ENCODE measurements at regions not wholly inside any gene's neighbourhood (a gene's known extent, or its start where the extent isn't known, plus 50 kb on each side); places are given as distances from the start of the nearest gene placed in this dataset.

DNA sequence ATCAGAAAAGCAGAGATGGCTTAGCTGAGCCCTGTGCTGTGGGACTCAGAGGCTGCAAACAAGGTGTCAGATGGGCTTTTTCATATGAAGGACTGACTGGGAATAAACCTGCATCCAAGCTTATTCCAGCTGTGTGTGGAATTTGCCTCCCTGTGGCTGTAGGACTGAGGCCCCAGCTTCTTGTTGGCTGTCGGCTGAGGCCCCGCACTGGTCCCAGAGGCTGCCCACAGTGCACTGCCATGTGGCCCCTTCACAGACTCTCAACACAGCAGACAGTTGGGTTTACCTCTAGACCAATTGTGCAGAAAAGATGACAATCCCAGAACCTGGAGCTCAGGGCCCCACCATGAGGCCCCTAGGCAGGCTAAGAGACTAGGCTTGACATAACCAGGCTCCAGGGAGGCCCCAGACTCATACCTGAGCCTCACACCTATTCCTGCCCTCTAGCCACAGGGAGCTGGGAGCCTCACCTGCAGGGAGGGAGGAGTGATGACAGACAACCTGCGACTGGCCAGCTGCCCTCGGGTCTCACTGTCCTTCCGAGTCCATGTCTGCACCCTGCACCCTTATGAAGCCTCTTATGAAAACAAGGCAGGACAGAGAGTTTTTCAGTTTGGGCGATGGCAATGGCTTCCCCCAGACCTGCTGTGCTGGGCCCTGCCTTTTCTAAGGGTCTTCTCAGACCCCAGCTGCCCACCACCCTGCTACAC, 615.5 kb downstream of the NPHP4 start:
- in situ Hi-C loops (cut with HindIII; ENCODE audit: low pct_unique_long_range_greater_than_20kb, low sequenced_read_pairs): no loop called here
- DNase-seq (ENCODE audit: low read depth, low spot score): no peak

DNA sequence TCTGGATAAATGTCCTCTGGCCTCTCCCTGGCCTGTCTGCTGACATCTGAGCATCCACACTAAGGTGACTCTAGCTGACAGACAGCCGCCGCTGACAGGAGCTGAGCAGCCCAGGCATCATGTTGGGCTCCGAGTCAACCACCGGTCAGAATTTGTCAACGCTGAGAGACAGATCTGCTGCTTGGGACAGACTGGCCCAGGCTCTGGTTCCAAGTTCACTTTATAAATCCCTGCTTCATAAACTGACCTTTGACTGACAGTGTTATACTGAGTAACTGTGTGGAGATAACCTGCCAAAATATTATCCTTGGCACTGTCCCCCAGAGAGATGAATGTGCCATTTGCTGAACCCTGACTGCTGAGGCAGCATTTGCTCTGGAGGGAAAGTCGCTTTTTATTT, 616.7 kb downstream of the NPHP4 start:
- DNase-seq (ENCODE audit: low read depth, low spot score): no peak
- in situ Hi-C loops (cut with HindIII; ENCODE audit: low pct_unique_long_range_greater_than_20kb, low sequenced_read_pairs): no loop called here

DNA sequence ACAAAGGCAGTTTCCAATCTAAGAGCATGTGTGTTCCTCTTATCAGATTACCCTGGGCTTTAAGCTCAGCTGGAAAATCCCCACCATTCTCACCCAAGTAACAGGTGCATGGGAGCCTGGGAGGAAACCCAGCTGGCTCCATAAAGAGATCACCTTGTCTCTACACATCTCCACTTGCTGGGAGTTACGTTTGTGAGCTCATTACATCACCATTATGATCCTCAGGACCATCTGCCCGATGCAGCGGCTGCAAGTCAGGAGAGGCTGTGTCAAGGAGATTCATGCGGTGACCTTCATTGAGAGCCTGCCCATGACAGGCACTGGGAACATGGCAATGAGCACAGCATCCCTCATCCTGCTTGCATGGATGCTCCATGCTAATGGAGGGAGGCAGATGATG, 618.0 kb downstream of the NPHP4 start:
- in situ Hi-C loops (cut with HindIII; ENCODE audit: low pct_unique_long_range_greater_than_20kb, low sequenced_read_pairs): no loop called here
- no peak for DNase-seq (ENCODE audit: low read depth, low spot score)

DNA sequence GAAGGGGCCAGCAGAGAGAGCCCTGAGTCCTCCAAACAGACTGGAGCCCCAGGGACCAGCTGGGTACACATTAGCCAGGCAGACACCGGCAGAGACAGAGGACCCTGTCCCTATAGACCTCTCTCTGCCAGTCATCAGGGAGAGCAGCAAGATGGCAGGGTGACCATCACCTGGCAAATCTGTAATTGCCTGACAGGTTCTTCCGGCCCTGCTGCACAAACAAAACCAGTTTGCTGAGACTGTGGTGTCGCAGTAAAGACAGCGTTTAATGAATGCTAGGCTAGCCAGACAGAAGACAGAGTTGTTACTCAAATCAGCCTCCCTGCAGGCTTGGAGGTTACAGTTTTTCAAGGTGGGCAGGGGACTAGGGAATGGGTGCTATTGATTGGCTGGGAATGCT, 618.9 kb downstream of the NPHP4 start:
- in situ Hi-C loops (cut with HindIII; ENCODE audit: low pct_unique_long_range_greater_than_20kb, low sequenced_read_pairs): no loop called here
- DNase-seq (ENCODE audit: low read depth, low spot score): no peak

DNA sequence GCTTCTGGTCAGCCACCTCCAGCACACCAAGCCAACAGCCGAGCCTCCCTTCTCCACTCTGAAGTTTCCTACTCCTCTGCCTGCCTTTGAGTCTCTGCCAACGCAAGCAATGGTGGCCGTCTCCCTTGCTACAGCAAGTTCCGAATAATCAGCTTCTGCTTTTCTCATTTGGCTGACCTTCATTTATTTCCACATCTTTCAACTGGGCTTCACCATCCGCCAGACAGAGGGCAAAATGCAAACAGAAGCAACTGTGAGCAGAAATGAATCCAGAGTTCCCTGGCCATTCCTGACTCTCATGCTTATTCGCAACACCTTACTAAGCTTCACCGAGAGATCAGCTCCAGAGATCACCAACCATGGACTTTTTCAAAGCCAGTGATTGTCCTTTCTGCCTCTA, 621.0 kb downstream of the NPHP4 start:
- in situ Hi-C loops (cut with HindIII; ENCODE audit: low pct_unique_long_range_greater_than_20kb, low sequenced_read_pairs): no loop called here
- DNase-seq (ENCODE audit: low read depth, low spot score): no peak

DNA sequence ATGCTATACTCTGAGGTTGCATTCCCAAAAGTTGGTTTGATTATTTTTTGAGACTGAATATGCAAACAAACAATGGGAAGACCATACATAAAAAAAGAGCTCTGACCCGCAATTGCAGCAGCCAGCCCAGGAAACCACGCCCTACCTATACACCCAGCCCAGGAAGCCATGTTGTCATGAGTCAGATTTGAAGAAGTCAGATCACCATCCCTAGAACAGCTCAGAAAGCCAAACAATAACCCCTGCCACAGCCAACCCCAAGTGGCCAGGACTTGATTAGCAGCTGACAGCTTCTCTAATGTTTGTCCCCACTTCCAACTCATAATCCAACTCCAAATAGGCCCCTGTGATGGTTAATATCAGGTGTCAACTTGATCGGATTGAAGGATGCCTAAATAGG, 621.9 kb downstream of the NPHP4 start:
- in situ Hi-C loops (cut with HindIII; ENCODE audit: low pct_unique_long_range_greater_than_20kb, low sequenced_read_pairs): no loop called here
- DNase-seq (ENCODE audit: low read depth, low spot score): no peak

DNA sequence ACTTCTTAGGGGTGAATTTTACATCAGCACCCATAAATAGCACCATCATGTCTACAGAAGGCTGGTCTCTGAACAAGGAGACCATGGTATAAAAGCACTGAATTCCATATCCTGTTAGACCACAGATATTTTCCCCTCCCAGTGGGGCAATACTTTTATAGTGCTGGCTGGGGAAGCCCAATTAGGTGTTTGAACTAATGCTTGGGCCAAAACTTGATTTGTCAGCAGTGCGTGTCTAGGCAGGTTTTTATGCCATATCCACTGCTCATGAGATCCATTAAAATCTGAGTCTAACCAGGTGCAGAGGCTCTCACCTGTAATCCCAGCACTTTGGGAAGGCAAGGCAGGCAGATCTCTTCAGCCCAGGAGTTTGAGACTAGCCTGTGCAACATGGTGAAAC, 623.0 kb downstream of the NPHP4 start:
- in situ Hi-C loops (cut with HindIII; ENCODE audit: low pct_unique_long_range_greater_than_20kb, low sequenced_read_pairs): no loop called here
- no peak for DNase-seq (ENCODE audit: low read depth, low spot score)

DNA sequence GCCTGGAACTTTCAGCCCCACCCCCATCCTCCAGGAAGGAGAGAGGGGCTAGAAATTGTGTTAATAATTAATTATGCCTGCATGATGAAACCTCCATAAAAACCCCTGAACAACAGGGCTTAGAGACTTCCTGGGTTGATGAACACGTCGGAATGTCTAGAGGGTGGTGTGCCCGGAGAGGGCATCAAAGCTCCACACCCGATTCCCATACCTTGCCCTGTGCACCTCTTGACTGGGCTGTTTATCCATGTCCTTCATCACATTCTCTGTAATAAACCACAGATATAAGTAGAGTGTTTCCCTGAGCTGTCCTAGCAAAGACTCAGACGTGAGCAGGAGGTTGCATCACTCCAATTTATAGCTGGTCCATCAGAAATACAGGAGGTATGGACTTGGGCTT, 624.0 kb downstream of the NPHP4 start:
- in situ Hi-C loops (cut with HindIII; ENCODE audit: low pct_unique_long_range_greater_than_20kb, low sequenced_read_pairs): no loop called here
- no peak for DNase-seq (ENCODE audit: low read depth, low spot score)

DNA sequence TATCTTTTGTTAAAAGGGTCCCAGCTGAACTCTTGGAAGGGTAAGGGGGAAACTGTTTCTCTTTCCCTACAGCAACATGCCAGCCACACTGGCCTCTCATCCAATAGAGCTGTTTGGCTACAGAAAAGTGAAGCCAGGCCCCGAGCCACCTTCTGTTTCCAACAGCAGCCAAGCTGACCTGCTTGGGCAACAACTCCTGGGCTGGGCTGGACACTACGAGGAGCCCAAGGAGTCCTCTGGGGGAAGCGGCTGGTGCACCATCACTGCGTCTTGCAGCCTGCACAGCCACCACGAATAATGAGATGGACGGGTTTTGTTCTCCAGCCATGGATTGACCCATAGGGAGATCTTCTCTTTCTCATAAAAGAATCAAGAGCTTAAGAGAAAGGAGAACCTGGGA, 624.9 kb downstream of the NPHP4 start:
- DNase-seq (ENCODE audit: low read depth, low spot score): no peak
- in situ Hi-C loops (cut with HindIII; ENCODE audit: low pct_unique_long_range_greater_than_20kb, low sequenced_read_pairs): no loop called here

DNA sequence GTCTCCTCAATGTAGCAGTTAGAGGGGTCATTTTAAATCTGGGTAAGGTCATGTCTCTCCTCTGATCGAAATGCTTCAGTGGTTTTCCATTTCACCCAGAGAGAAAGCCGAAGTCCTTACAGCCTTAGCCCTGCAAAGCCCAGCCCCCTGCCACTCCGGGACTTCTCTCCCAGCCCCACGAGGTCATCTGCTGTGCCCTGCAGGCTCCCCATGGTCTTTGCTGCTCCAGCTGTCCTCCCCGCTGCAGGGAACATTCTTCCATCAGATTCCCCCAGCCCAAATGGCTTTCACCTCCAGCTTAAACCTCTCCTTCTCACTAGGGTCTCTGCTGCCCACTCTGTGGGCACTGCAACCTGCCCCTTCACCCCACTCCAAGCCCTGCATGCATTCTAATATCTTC, 626.5 kb downstream of the NPHP4 start:
- in situ Hi-C loops (cut with HindIII; ENCODE audit: low pct_unique_long_range_greater_than_20kb, low sequenced_read_pairs): no loop called here

DNA sequence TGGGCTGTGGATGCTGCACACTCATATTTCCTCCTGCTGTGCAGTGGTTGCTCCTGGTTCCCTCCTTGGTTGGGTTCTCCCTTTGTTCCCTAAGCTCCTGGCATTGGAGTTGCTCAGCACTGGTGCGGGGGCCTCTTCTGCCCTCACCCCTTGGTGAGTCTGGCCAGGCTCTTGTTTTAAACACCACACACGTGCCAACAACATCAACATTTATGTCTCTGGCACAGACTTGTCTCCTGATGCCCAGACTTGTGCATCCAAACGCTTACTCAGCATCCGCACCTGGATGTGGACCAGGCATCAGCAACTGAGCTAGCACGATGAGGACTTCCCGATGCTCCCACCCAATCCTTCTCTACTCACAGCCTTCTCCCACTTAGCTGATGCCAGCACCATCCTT, 627.6 kb downstream of the NPHP4 start:
- in situ Hi-C loops (cut with HindIII; ENCODE audit: low pct_unique_long_range_greater_than_20kb, low sequenced_read_pairs): no loop called here
- DNase-seq (ENCODE audit: low read depth, low spot score): no peak

More for the DNA sequence above, 626.5 kb downstream of the NPHP4 start:
- no peak for DNase-seq (ENCODE audit: low read depth, low spot score)

DNA sequence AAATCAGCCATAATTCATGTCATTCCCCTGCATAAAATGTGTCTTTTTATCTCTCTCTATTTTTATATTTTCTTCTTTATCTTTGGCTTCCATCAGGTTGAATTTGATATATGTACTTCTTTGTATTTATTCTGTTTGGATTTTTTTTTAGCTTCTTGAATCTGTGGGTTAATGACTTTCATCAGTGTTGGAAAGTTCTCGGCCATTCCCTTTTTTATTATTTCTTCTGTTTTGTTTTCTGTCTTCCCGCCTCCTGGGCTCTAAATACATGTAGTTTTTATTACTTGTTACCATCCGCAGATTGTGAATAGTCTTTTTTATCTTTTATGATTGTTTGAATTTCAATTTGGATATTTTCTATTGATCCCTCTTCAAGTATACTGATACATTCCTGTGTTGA, 637.5 kb downstream of the NPHP4 start:
- in situ Hi-C loops (cut with HindIII; ENCODE audit: low pct_unique_long_range_greater_than_20kb, low sequenced_read_pairs): no loop called here
- DNase-seq (ENCODE audit: low read depth, low spot score): no peak

DNA sequence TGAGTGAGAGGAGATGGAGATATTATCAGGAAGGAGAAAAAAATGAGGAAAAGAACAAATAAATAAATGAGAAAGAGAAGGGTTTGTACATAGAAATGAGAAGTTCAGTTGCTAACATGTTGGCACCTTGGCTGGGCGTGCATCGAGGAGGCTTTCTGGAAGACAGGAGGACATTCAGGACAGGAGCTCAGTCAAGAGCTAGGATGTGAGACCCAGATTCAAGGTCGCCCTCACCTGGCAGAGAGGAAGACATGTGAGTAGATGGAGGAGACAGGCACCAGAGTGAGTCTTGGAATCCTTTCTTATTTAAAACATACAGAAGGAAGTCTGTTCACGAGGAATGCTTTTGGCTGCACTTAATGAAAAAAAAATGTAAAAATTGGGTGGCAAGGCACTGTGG, 640.9 kb downstream of the NPHP4 start:
- no peak for DNase-seq (ENCODE audit: low read depth, low spot score)
- in situ Hi-C loops (cut with HindIII; ENCODE audit: low pct_unique_long_range_greater_than_20kb, low sequenced_read_pairs): no loop called here

DNA sequence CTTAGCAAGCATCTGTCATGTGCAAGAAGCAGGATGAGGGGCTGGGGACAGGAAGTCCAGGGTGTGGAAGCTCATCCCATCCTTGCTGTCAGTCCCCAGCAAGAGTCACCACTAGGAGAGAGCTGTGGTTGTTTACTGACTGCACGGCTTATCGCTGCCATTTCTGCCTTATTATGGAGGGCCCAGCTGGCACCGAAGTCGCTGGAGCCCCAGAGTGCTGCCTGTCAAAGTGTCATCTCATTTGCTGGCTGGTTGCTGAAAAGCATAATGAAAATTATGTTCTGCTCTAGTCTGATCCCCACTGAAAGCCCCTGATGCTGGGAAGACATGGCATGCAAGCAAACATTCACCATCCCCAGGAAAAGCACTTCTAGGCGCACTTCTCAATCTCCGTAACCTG, 642.7 kb downstream of the NPHP4 start:
- in situ Hi-C loops (cut with HindIII; ENCODE audit: low pct_unique_long_range_greater_than_20kb, low sequenced_read_pairs): no loop called here
- no peak for DNase-seq (ENCODE audit: low read depth, low spot score)

DNA sequence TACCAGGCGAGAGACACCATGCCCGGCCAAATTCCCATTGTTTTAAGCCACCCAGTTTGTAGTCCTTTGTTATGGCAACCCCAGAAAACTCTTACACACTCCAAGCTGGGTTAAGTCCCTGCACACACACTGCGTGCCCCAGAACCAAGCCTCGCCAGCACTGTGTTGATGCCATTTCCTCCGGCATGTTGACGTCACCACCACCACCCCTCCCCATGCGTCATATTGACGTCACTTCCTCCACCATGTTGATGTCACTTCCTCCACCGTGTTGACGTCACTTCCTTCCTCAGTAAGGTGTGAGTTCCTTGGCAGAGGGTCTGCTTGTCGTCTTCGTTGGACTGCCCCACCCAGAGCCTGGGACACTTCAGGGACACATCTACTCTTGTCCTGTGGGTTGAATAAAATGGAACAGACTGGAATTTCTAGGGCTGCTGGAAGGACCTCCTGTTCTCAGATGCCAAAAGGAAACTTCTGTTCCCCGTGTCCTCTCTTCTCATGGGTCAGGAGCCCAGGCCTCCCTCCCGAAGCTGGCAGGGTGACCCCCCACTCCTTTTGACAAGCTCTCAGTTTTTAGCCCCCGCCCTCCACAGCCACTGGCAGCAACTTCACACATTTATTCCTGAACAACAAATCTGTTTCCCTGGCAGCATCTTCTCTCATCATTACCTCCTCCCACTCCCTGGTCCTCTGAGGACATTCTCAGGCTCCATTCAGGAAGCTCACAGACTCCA, 643.3 kb downstream of the NPHP4 start:
- in situ Hi-C loops (cut with HindIII; ENCODE audit: low pct_unique_long_range_greater_than_20kb, low sequenced_read_pairs): no loop called here
- DNase-seq (ENCODE audit: low read depth, low spot score): no peak

DNA sequence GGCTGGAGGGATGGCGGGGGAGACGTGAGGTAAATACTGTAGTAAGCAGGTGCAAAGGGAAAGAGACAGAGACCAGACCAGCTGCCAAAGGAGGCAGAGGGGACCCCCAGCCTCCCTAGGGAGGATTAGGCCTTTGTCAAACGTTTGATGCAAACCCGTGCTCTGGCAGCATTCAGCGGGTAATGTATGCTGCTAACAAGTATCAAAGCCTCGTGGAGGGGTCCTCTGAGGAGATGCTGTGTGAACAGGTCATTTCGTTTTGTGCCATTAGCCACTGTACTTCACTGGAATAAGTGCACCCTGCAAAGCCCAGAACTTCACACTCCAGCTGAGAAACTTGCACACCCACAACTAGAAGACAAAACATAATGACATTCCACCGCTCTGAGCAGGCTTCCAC, 644.5 kb downstream of the NPHP4 start:
- in situ Hi-C loops (cut with HindIII; ENCODE audit: low pct_unique_long_range_greater_than_20kb, low sequenced_read_pairs): no loop called here

DNA sequence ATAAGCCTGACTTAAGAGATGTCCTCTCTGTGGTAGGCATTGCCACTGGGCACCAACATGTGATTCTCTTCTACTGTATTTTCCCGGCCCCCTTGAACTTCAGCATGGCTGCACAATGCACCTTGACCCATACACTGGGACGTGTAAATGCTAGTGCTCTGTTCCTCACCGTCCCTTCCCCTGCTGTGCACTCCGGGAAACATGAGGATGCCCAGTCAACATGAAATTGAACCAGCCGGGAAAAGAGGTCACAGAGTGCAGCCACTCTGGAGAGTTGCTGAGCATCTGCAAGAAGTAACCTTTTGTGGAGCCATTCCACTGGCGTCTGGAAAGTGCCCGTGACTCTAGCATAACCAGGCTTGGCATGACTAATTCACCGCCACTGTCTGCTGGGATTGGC, 646.7 kb downstream of the NPHP4 start:
- no peak for DNase-seq (ENCODE audit: low read depth, low spot score)
- in situ Hi-C loops (cut with HindIII; ENCODE audit: low pct_unique_long_range_greater_than_20kb, low sequenced_read_pairs): no loop called here

More for the DNA sequence above, 644.5 kb downstream of the NPHP4 start:
- no peak for DNase-seq (ENCODE audit: low read depth, low spot score)

DNA sequence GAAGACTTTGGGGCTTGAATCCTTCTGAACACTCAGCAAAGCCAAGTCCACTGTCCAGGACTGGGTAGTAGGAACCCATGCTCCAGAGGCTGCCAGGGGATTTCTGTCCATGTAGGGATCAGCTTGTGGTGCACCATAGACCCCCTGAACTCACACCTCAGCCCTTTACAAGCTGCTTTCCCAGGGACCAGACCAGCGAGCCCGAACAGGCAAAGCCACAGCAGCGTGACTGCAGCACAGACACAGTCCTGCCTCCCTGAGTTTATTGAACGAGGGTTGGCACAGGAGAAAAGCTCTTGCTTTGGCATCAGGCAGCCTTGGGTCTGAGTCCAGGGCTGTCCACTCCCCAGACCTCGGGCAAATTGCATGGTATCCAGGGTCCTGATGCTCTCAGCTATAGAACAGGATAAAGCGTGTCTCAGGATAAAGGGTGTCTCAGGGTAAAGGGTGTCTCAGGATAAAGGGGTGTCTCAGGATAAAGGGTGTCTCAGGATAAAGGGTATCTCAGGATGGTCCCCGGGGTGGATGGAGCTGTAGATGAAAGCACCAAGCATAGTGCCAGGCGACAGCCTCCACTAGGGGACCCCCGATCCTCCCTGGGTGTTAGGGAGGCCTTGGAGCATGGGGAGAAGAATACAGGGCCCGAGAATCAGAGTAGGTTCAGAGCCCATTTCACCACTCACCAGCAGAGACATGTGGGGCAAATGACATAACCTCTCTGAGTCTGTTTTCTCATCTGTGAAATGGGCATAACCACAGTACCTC, 648.8 kb downstream of the NPHP4 start:
- in situ Hi-C loops (cut with HindIII; ENCODE audit: low pct_unique_long_range_greater_than_20kb, low sequenced_read_pairs): no loop called here
- no peak for DNase-seq (ENCODE audit: low read depth, low spot score)

DNA sequence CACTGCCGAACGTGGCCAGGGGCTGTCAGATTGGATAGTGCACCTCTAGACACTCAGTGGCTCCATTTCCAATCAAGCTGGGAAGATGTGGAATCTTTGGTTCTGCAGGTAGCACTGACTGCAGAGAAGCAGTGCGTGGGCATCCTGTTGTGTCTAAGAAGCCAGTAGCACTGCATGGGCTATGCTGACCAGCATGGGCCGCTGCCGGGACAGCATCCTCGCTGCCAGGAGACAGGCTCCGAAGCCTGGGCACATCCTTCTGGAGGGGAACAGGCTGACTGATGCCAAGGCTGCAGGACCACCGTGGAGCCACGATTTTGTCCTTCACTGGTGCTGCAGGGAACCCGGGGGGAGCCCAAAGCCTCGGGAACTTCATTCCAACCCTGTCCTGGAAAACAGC, 649.4 kb downstream of the NPHP4 start:
- no peak for DNase-seq (ENCODE audit: low read depth, low spot score)
- in situ Hi-C loops (cut with HindIII; ENCODE audit: low pct_unique_long_range_greater_than_20kb, low sequenced_read_pairs): no loop called here
